Endothelial cell of umbilical vein (primary cell): ENCODE measurements at regions not wholly inside any gene's neighbourhood (a gene's known extent, or its start where the extent isn't known, plus 50 kb on each side); places are given as distances from the start of the nearest gene placed in this dataset.

Experiments
- BruUV-seq: library from RNA; stranded (reverse); fragments of 400-500 nt; replicated peaks from 2 replicates; lab custom pipeline; 2021; lab: Mats Ljungman, UMichigan
- CTCF ChIA-PET: fragments of 300-600, 350-600 bp; sonication (Branson Sonifier 250); formaldehyde crosslinking; loops from one replicate; lab custom pipeline; 2021; ENCODE audit warnings: antibody characterized with exemption, inconsistent platforms; lab: Charles Lee
- POLR2A ChIA-PET: fragments of 300-600, 350-600 bp; sonication (Branson Sonifier 250); formaldehyde crosslinking; loops from one replicate; lab custom pipeline; 2021; ENCODE audit warnings: antibody characterized with exemption, inconsistent platforms; lab: Charles Lee
- DNase-seq: peaks from one replicate; pipeline ENCODE4 v3.0.0-alpha.2; 2011; ENCODE audit warnings: low read depth, low spot score
- FAIRE-seq: peaks from 2 replicates; lab custom pipeline; 2011; peaks lifted over from hg19 to GRCh38; lab: Jason Lieb, UNC
- H2AFZ ChIP-seq: 2 replicates; pipeline ENCODE4 v1.6.0; 2012; ENCODE audit warnings: low read depth, low read length, control low read depth, inconsistent platforms
- H3K27ac ChIP-seq: 2 replicates; pipeline ENCODE4 v1.5.1; 2011; ENCODE audit warnings: low read depth, mild to moderate bottlenecking, control low read depth, low read length, moderate library complexity; ENCODE audit not compliant: insufficient read depth
- H3K27me3 ChIP-seq, 2 experiments: 2 replicates each; pipeline versions ENCODE4 v1.6.0 to v1.6.1; 2011; ENCODE audit warnings: low read length in 2 of 2, mixed read lengths in 1 of 2; ENCODE audit not compliant: control insufficient read depth in 2 of 2, insufficient read depth in 2 of 2
- H3K36me3 ChIP-seq, 2 experiments: 2 replicates in 1 of 2; 3 replicates in 1 of 2; pipeline ENCODE4 v1.5.1; 2011; ENCODE audit warnings: low read length in 2 of 2, mild to moderate bottlenecking in 1 of 2, moderate library complexity in 1 of 2; ENCODE audit not compliant: control insufficient read depth in 2 of 2, insufficient read depth in 2 of 2; ENCODE audit errors: extremely low read depth in 1 of 2
- H3K4me1 ChIP-seq: 3 replicates; pipeline ENCODE4 v1.5.1; 2011; ENCODE audit warnings: mild to moderate bottlenecking, low read length; ENCODE audit not compliant: control insufficient read depth, insufficient read depth; ENCODE audit errors: extremely low read depth
- H3K4me2 ChIP-seq: 2 replicates; pipeline ENCODE4 v1.6.1; 2011; ENCODE audit warnings: low read length, control low read depth, mixed read lengths; ENCODE audit not compliant: insufficient read depth
- H3K4me3 ChIP-seq, 3 experiments: fragments of 200-600 bp in 1 of 3; sonication (generic), shearing (Covaris generic) in 1 of 3; replicated peaks in 1 of 3; 2 replicates each; pipeline ENCODE4 v1.5.1; 2011 to 2016; ENCODE audit warnings: control low read depth in 3 of 3, low read length in 3 of 3, mild to moderate bottlenecking in 2 of 3, inconsistent platforms in 1 of 3, low read depth in 1 of 3, moderate library complexity in 1 of 3; ENCODE audit not compliant: insufficient read depth in 1 of 3
- H3K79me2 ChIP-seq: 2 replicates; pipeline ENCODE4 v1.6.0; 2012; ENCODE audit warnings: low read length, inconsistent platforms; ENCODE audit not compliant: control insufficient read depth, insufficient read depth
- H3K9ac ChIP-seq: replicated peaks from 2 replicates; pipeline ENCODE3; 2011; ENCODE audit warnings: low read length, control low read depth; ENCODE audit not compliant: insufficient read depth; ENCODE audit errors: extremely low read depth
- H3K9me1 ChIP-seq: replicated peaks from 3 replicates; pipeline ENCODE4 v1.6.0; 2011; ENCODE audit warnings: mild to moderate bottlenecking, low read length; ENCODE audit not compliant: control insufficient read depth, insufficient read depth; ENCODE audit errors: extremely low read depth
- H3K9me3 ChIP-seq: replicated peaks from 2 replicates; pipeline ENCODE4 v1.5.1; 2012; ENCODE audit warnings: low read length, inconsistent platforms; ENCODE audit not compliant: control insufficient read depth, insufficient read depth
- H4K20me1 ChIP-seq: replicated peaks from 2 replicates; pipeline ENCODE3; 2011; ENCODE audit warnings: mild to moderate bottlenecking, low read length; ENCODE audit not compliant: control insufficient read depth, insufficient read depth; ENCODE audit errors: extremely low read depth
- EZH2 ChIP-seq: IDR thresholded peaks from 2 replicates; pipeline ENCODE4 v1.6.1; 2012; ENCODE audit warnings: borderline replicate concordance, low read depth, mild to moderate bottlenecking, moderate library complexity, low read length, inconsistent platforms; ENCODE audit not compliant: severe bottlenecking
- GATA2 ChIP-seq: IDR thresholded peaks from 2 replicates; pipeline ENCODE4 v1.7.0; 2011; ENCODE audit warnings: low read depth, mild to moderate bottlenecking, moderate library complexity, mixed read lengths, low read length; ENCODE audit not compliant: insufficient read length, insufficient read depth
- MYC ChIP-seq: IDR thresholded peaks from one replicate; pipeline ENCODE4 v1.6.1; 2011; ENCODE audit warnings: mild to moderate bottlenecking, low read depth, low read length
- POLR2A ChIP-seq: IDR thresholded peaks from 2 replicates; pipeline ENCODE4 v1.6.1; 2012; ENCODE audit warnings: low read depth, mild to moderate bottlenecking, control low read depth, low read length
- POLR2AphosphoS5 ChIP-seq: IDR thresholded peaks from 2 replicates; pipeline ENCODE4 v1.6.1; 2012; ENCODE audit warnings: low read depth, mild to moderate bottlenecking, control low read depth, low read length, moderate library complexity; ENCODE audit not compliant: insufficient read depth
- dilution Hi-C: fragments of 300-500 bp; cut with MboI; formaldehyde crosslinking; loops from one replicate; pipeline ENCODE4 v1.15.0; 2019; ENCODE audit warnings: low sequenced_read_pairs; ENCODE audit not compliant: extremely low pct_ligation_motif_present
- intact Hi-C: fragments of 100-400 bp; cut with micrococcal nuclease; formaldehyde crosslinking; loops from one replicate; pipeline ENCODE4 v1.10.0; 2022
- TF ChIP-seq, protein P1 (sequence below), 2 donors: IDR thresholded peaks; 1 replicate in 1 of 2; 2 replicates in 1 of 2; pipeline ENCODE4 v1.5.1; 2011; ENCODE audit warnings: low read length in 2 of 2, mild to moderate bottlenecking in 2 of 2, moderate library complexity in 2 of 2, control low read depth in 1 of 2, inconsistent platforms in 1 of 2, low read depth in 1 of 2; ENCODE audit not compliant: insufficient read depth in 1 of 2; ENCODE audit errors: extremely low read depth in 1 of 2
- TF ChIP-seq, protein P2 (sequence below): IDR thresholded peaks from 2 replicates; pipeline ENCODE4 v1.6.1; 2011; ENCODE audit not compliant: insufficient read depth, insufficient read length

DNA sequence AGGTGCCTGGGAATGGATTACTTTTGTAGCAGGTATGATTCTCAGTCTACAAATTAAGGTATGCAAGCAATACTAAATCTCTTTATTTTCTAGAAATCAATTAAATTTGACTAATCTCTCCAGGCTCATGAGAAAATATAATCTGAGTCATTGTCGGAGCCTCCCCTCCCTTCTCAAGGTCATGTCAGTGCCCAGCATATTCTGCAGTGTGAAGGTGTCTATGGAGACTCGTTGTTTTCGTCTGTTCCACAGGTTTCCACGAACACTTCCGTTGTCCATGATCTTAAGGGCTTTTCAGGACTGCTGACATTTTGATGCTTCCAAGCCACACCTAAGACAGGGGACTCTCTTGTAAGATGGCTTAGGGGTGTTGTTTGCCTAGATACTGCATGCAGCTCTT is 56.6 kb upstream of the SCOC start:
- no peak overlapping the region for H3K27ac ChIP-seq
- H3K9me3 ChIP-seq: no peaks in the 10 kb centered on the region
- BruUV-seq: no TSS peak
- H3K79me2 ChIP-seq: no peaks in the 10 kb centered on the region
- no peaks in the 10 kb centered on the region for H3K4me1 ChIP-seq
- H3K27me3 ChIP-seq: no peaks in the 10 kb centered on the region
- H3K4me2 ChIP-seq: no peak overlapping the region
- CTCF ChIA-PET: interaction anchor here (0.7 kb wide), 2 partner anchors 11 kb away, joined by 3 read pairs; no protein-coding TSS in a partner anchor
- DNase-seq (no peak), FAIRE-seq (no peak)
- no peak overlapping the region for H3K9ac ChIP-seq
- intact Hi-C loops: no loop called here
- H4K20me1 ChIP-seq: no peaks in the 10 kb centered on the region
- no peak for TF ChIP-seq MYC
- no peak for TF ChIP-seq EZH2
- no peak for TF ChIP-seq GATA2
- TF ChIP-seq, protein P1, sequence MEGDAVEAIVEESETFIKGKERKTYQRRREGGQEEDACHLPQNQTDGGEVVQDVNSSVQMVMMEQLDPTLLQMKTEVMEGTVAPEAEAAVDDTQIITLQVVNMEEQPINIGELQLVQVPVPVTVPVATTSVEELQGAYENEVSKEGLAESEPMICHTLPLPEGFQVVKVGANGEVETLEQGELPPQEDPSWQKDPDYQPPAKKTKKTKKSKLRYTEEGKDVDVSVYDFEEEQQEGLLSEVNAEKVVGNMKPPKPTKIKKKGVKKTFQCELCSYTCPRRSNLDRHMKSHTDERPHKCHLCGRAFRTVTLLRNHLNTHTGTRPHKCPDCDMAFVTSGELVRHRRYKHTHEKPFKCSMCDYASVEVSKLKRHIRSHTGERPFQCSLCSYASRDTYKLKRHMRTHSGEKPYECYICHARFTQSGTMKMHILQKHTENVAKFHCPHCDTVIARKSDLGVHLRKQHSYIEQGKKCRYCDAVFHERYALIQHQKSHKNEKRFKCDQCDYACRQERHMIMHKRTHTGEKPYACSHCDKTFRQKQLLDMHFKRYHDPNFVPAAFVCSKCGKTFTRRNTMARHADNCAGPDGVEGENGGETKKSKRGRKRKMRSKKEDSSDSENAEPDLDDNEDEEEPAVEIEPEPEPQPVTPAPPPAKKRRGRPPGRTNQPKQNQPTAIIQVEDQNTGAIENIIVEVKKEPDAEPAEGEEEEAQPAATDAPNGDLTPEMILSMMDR (IDR thresholded peaks at IDR 0.05; ENCODE audit: extremely low read depth in 1 of 2, insufficient read depth in 1 of 2, low read depth in 1 of 2, low read length in 2 of 2): no peak
- no peak for TF ChIP-seq POLR2A
- TF ChIP-seq, protein P2, sequence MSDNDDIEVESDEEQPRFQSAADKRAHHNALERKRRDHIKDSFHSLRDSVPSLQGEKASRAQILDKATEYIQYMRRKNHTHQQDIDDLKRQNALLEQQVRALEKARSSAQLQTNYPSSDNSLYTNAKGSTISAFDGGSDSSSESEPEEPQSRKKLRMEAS: no peak
- POLR2A ChIA-PET: no interaction called here
- H3K9me1 ChIP-seq: no peaks in the 10 kb centered on the region
- H3K4me3 ChIP-seq: no peak overlapping the region
- dilution Hi-C loops: no loop called here
- H2AFZ ChIP-seq: no peak overlapping the region
- H3K36me3 ChIP-seq: no peaks in the 10 kb centered on the region

DNA sequence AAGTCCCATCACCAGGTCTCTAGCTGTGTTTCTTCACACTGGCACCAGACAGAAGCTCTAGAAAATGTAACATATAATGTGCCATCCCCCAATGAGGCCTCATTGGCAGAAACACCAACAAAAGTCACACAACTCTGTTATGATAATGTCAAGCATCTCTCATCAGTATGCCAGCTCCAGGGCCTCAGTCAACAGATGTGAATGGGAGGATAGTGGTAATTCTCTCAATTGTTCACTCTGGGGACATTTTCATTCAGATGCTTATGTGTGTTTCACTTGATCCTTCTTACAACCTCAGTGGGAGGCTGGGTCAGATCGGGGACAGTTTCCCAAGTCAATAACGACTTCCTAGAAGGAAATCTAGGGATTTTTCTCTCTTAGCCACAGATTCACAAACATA is 57.5 kb upstream of the SCOC start:
- BruUV-seq: no TSS peak

More for the DNA sequence above, 57.5 kb upstream of the SCOC start:
- no peaks in the 10 kb centered on the region for H3K27me3 ChIP-seq
- H3K4me2 ChIP-seq: no peak overlapping the region
- H3K4me1 ChIP-seq: no peaks in the 10 kb centered on the region
- no peaks in the 10 kb centered on the region for H3K36me3 ChIP-seq
- no peak overlapping the region for H3K27ac ChIP-seq
- intact Hi-C loops (no loop called here), dilution Hi-C loops (no loop called here)
- H3K9me3 ChIP-seq: no peaks in the 10 kb centered on the region
- no peak overlapping the region for H3K4me3 ChIP-seq
- no peak overlapping the region for H2AFZ ChIP-seq
- POLR2A ChIA-PET: no interaction called here
- no peaks in the 10 kb centered on the region for H3K9me1 ChIP-seq
- TF ChIP-seq POLR2A: no peak
- TF ChIP-seq POLR2AphosphoS5: no peak
- no peak for TF ChIP-seq EZH2
- H4K20me1 ChIP-seq: no peaks in the 10 kb centered on the region
- CTCF ChIA-PET: interaction anchor here (0.9 to 1.1 kb wide), 2 partner anchors 10 to 14 kb away, joined by 3 read pairs; no protein-coding TSS in a partner anchor
- H3K9ac ChIP-seq: no peak overlapping the region
- no peaks in the 10 kb centered on the region for H3K79me2 ChIP-seq
- FAIRE-seq: no peak
- no peak for DNase-seq
